ENCODE measurements at regions not wholly inside any gene's neighbourhood (a gene's known extent, or its start where the extent isn't known, plus 50 kb on each side); places are given as distances from the start of the nearest gene placed in this dataset.

- Histone ChIP-seq H3K27ac (ENCODE audit: low read depth, low read length) (no peak overlapping the region), H3K4me3 (ENCODE audit: low read depth, low read length) (no peak overlapping the region), H3K27me3 (ENCODE audit: control insufficient read depth, insufficient read depth, low read length) (no peaks in the 10 kb centered on the region), H3K36me3 (ENCODE audit: control insufficient read depth, insufficient read depth, low read length) (no peaks in the 10 kb centered on the region), H3K9me3 (ENCODE audit: control insufficient read depth, insufficient read depth, low read length) (no peaks in the 10 kb centered on the region), H3K9ac (ENCODE audit: low read depth, low read length) (no peak overlapping the region), H3K4me1 (ENCODE audit: control insufficient read depth, insufficient read depth, low read length) (no peaks in the 10 kb centered on the region)
Measured at GRCh38 chr9:23408874-23409273, 417.2 kb downstream of the ELAVL2 start.

GRCh38 chr9:23412046-23412445, 414.0 kb downstream of the ELAVL2 start:
- Histone ChIP-seq H3K36me3 (ENCODE audit: control insufficient read depth, insufficient read depth, low read length) (no peaks in the 10 kb centered on the region), H3K9me3 (ENCODE audit: control insufficient read depth, insufficient read depth, low read length) (no peaks in the 10 kb centered on the region), H3K27ac (ENCODE audit: low read depth, low read length) (no peak overlapping the region), H3K4me3 (ENCODE audit: low read depth, low read length) (no peak overlapping the region), H3K4me1 (ENCODE audit: control insufficient read depth, insufficient read depth, low read length) (no peaks in the 10 kb centered on the region), H3K27me3 (ENCODE audit: control insufficient read depth, insufficient read depth, low read length) (no peaks in the 10 kb centered on the region), H3K9ac (ENCODE audit: low read depth, low read length) (no peak overlapping the region)

GRCh38 chr9:23412458-23412857, 413.6 kb downstream of the ELAVL2 start:
- Histone ChIP-seq H3K27me3 (ENCODE audit: control insufficient read depth, insufficient read depth, low read length) (no peaks in the 10 kb centered on the region), H3K9me3 (ENCODE audit: control insufficient read depth, insufficient read depth, low read length) (no peaks in the 10 kb centered on the region), H3K27ac (ENCODE audit: low read depth, low read length) (no peak overlapping the region), H3K4me1 (ENCODE audit: control insufficient read depth, insufficient read depth, low read length) (no peaks in the 10 kb centered on the region), H3K36me3 (ENCODE audit: control insufficient read depth, insufficient read depth, low read length) (no peaks in the 10 kb centered on the region), H3K9ac (ENCODE audit: low read depth, low read length) (no peak overlapping the region), H3K4me3 (ENCODE audit: low read depth, low read length) (no peak overlapping the region)

GRCh38 chr9:23413541-23413940, 412.5 kb downstream of the ELAVL2 start:
- H3K36me3 ChIP-seq (ENCODE audit: control insufficient read depth, insufficient read depth, low read length) = no peaks in the 10 kb centered on the region
- no peaks in the 10 kb centered on the region for H3K4me1 ChIP-seq (ENCODE audit: control insufficient read depth, insufficient read depth, low read length)
- no peaks in the 10 kb centered on the region for H3K27me3 ChIP-seq (ENCODE audit: control insufficient read depth, insufficient read depth, low read length)
- no peak overlapping the region for H3K9ac ChIP-seq (ENCODE audit: low read depth, low read length)
- no peak overlapping the region for H3K4me3 ChIP-seq (ENCODE audit: low read depth, low read length)
- H3K9me3 ChIP-seq (ENCODE audit: control insufficient read depth, insufficient read depth, low read length) = no peaks in the 10 kb centered on the region
- H3K27ac ChIP-seq (ENCODE audit: low read depth, low read length) = no peak overlapping the region

- no peak overlapping the region for H3K27ac ChIP-seq (ENCODE audit: low read depth, low read length)
- H3K27me3 ChIP-seq (ENCODE audit: control insufficient read depth, insufficient read depth, low read length) = no peaks in the 10 kb centered on the region
- no peaks in the 10 kb centered on the region for H3K36me3 ChIP-seq (ENCODE audit: control insufficient read depth, insufficient read depth, low read length)
- no peaks in the 10 kb centered on the region for H3K4me1 ChIP-seq (ENCODE audit: control insufficient read depth, insufficient read depth, low read length)
- no peak overlapping the region for H3K4me3 ChIP-seq (ENCODE audit: low read depth, low read length)
- H3K9me3 ChIP-seq (ENCODE audit: control insufficient read depth, insufficient read depth, low read length) = no peaks in the 10 kb centered on the region
- no peak overlapping the region for H3K9ac ChIP-seq (ENCODE audit: low read depth, low read length)
Measured at GRCh38 chr9:23423999-23424398, 402.0 kb downstream of the ELAVL2 start.

- H3K4me3 ChIP-seq (ENCODE audit: low read depth, low read length) = no peak overlapping the region
- H3K27me3 ChIP-seq (ENCODE audit: control insufficient read depth, insufficient read depth, low read length) = no peaks in the 10 kb centered on the region
- H3K36me3 ChIP-seq (ENCODE audit: control insufficient read depth, insufficient read depth, low read length) = no peaks in the 10 kb centered on the region
- H3K9ac ChIP-seq (ENCODE audit: low read depth, low read length) = no peak overlapping the region
- no peak overlapping the region for H3K27ac ChIP-seq (ENCODE audit: low read depth, low read length)
- no peaks in the 10 kb centered on the region for H3K4me1 ChIP-seq (ENCODE audit: control insufficient read depth, insufficient read depth, low read length)
- no peaks in the 10 kb centered on the region for H3K9me3 ChIP-seq (ENCODE audit: control insufficient read depth, insufficient read depth, low read length)
Measured at GRCh38 chr9:23426144-23426543, 399.9 kb downstream of the ELAVL2 start.

GRCh38 chr9:23431459-23431858, 394.6 kb downstream of the ELAVL2 start:
- H3K9me3 ChIP-seq (ENCODE audit: control insufficient read depth, insufficient read depth, low read length) = no peaks in the 10 kb centered on the region
- no peaks in the 10 kb centered on the region for H3K27me3 ChIP-seq (ENCODE audit: control insufficient read depth, insufficient read depth, low read length)
- H3K4me1 ChIP-seq (ENCODE audit: control insufficient read depth, insufficient read depth, low read length) = no peaks in the 10 kb centered on the region
- no peak overlapping the region for H3K9ac ChIP-seq (ENCODE audit: low read depth, low read length)
- no peak overlapping the region for H3K4me3 ChIP-seq (ENCODE audit: low read depth, low read length)
- H3K27ac ChIP-seq (ENCODE audit: low read depth, low read length) = no peak overlapping the region
- H3K36me3 ChIP-seq (ENCODE audit: control insufficient read depth, insufficient read depth, low read length) = no peaks in the 10 kb centered on the region

- no peak overlapping the region for H3K9ac ChIP-seq (ENCODE audit: low read depth, low read length)
- no peaks in the 10 kb centered on the region for H3K27me3 ChIP-seq (ENCODE audit: control insufficient read depth, insufficient read depth, low read length)
- no peak overlapping the region for H3K4me3 ChIP-seq (ENCODE audit: low read depth, low read length)
- no peak overlapping the region for H3K27ac ChIP-seq (ENCODE audit: low read depth, low read length)
- no peaks in the 10 kb centered on the region for H3K36me3 ChIP-seq (ENCODE audit: control insufficient read depth, insufficient read depth, low read length)
- no peaks in the 10 kb centered on the region for H3K4me1 ChIP-seq (ENCODE audit: control insufficient read depth, insufficient read depth, low read length)
- no peaks in the 10 kb centered on the region for H3K9me3 ChIP-seq (ENCODE audit: control insufficient read depth, insufficient read depth, low read length)
Measured at GRCh38 chr9:23434654-23435053, 391.4 kb downstream of the ELAVL2 start.

- no peaks in the 10 kb centered on the region for H3K27me3 ChIP-seq (ENCODE audit: control insufficient read depth, insufficient read depth, low read length)
- no peak overlapping the region for H3K4me3 ChIP-seq (ENCODE audit: low read depth, low read length)
- no peak overlapping the region for H3K27ac ChIP-seq (ENCODE audit: low read depth, low read length)
- no peaks in the 10 kb centered on the region for H3K36me3 ChIP-seq (ENCODE audit: control insufficient read depth, insufficient read depth, low read length)
- no peak overlapping the region for H3K9ac ChIP-seq (ENCODE audit: low read depth, low read length)
- H3K9me3 ChIP-seq (ENCODE audit: control insufficient read depth, insufficient read depth, low read length) = no peaks in the 10 kb centered on the region
- H3K4me1 ChIP-seq (ENCODE audit: control insufficient read depth, insufficient read depth, low read length) = no peaks in the 10 kb centered on the region
Measured at GRCh38 chr9:23438299-23438907, 387.6 kb downstream of the ELAVL2 start.

- no peak overlapping the region for H3K4me3 ChIP-seq (ENCODE audit: low read depth, low read length)
- H3K9ac ChIP-seq (ENCODE audit: low read depth, low read length) = no peak overlapping the region
- H3K36me3 ChIP-seq (ENCODE audit: control insufficient read depth, insufficient read depth, low read length) = no peaks in the 10 kb centered on the region
- H3K27ac ChIP-seq (ENCODE audit: low read depth, low read length) = no peak overlapping the region
- no peaks in the 10 kb centered on the region for H3K9me3 ChIP-seq (ENCODE audit: control insufficient read depth, insufficient read depth, low read length)
- no peaks in the 10 kb centered on the region for H3K4me1 ChIP-seq (ENCODE audit: control insufficient read depth, insufficient read depth, low read length)
- no peaks in the 10 kb centered on the region for H3K27me3 ChIP-seq (ENCODE audit: control insufficient read depth, insufficient read depth, low read length)
Measured at GRCh38 chr9:23441275-23441674, 384.8 kb downstream of the ELAVL2 start.

GRCh38 chr9:23444658-23445057, 381.4 kb downstream of the ELAVL2 start:
- Histone ChIP-seq H3K36me3 (ENCODE audit: control insufficient read depth, insufficient read depth, low read length) (no peaks in the 10 kb centered on the region), H3K4me3 (ENCODE audit: low read depth, low read length) (no peak overlapping the region), H3K9ac (ENCODE audit: low read depth, low read length) (no peak overlapping the region), H3K27me3 (ENCODE audit: control insufficient read depth, insufficient read depth, low read length) (no peaks in the 10 kb centered on the region), H3K4me1 (ENCODE audit: control insufficient read depth, insufficient read depth, low read length) (no peaks in the 10 kb centered on the region), H3K27ac (ENCODE audit: low read depth, low read length) (no peak overlapping the region), H3K9me3 (ENCODE audit: control insufficient read depth, insufficient read depth, low read length) (no peaks in the 10 kb centered on the region)

- Histone ChIP-seq H3K4me1 (ENCODE audit: control insufficient read depth, insufficient read depth, low read length) (no peaks in the 10 kb centered on the region), H3K9me3 (ENCODE audit: control insufficient read depth, insufficient read depth, low read length) (no peaks in the 10 kb centered on the region), H3K9ac (ENCODE audit: low read depth, low read length) (no peak overlapping the region), H3K36me3 (ENCODE audit: control insufficient read depth, insufficient read depth, low read length) (no peaks in the 10 kb centered on the region), H3K4me3 (ENCODE audit: low read depth, low read length) (no peak overlapping the region), H3K27ac (ENCODE audit: low read depth, low read length) (no peak overlapping the region), H3K27me3 (ENCODE audit: control insufficient read depth, insufficient read depth, low read length) (no peaks in the 10 kb centered on the region)
Measured at GRCh38 chr9:23447166-23447565, 378.9 kb downstream of the ELAVL2 start.

Measured in HUES48 (cell line).